Panc1 (cell line): ENCODE measurements at regions not wholly inside any gene's neighbourhood (a gene's known extent, or its start where the extent isn't known, plus 50 kb on each side); places are given as distances from the start of the nearest gene placed in this dataset.

ENCODE experiments used
- ATAC-seq: fragments of 200-7000 bp; cut with Tn5 transposase; 2 replicates; pipeline ENCODE4 v1.9.1; 2020; ENCODE audit warnings: mild to moderate bottlenecking, moderate library complexity
- BruUV-seq: library from RNA; stranded (reverse); fragments of 400-500 nt; replicated peaks from 2 replicates; lab custom pipeline; 2021; lab: Mats Ljungman, UMichigan
- CTCF ChIA-PET: fragments of 300-600 bp; sonication (Branson Sonifier 250); formaldehyde crosslinking; loops from one replicate; lab custom pipeline; 2022; ENCODE audit warnings: antibody characterized with exemption; lab: Charles Lee
- POLR2A ChIA-PET: fragments of 300-600 bp; sonication (Branson Sonifier 250); formaldehyde crosslinking; loops from one replicate; lab custom pipeline; 2022; ENCODE audit warnings: antibody characterized with exemption; lab: Charles Lee
- DNase-seq: peaks from one replicate; pipeline ENCODE4 v3.0.0-alpha.2; 2010; ENCODE audit warnings: low read depth, low spot score
- H3K27ac ChIP-seq: 2 replicates; pipeline ENCODE4 v1.5.1; 2011; ENCODE audit warnings: mild to moderate bottlenecking, low read length, inconsistent platforms
- H3K27me3 ChIP-seq: fragments of 200-500 bp; sonication (Bioruptor generic); 2 replicates; pipeline ENCODE4 v1.6.0; 2014; ENCODE audit warnings: low read length, inconsistent platforms; ENCODE audit not compliant: control insufficient read depth, insufficient read depth
- H3K36me3 ChIP-seq: fragments of 200-500 bp; sonication (Bioruptor generic); 2 replicates; pipeline ENCODE4 v1.5.1; 2014; ENCODE audit warnings: inconsistent platforms, mild to moderate bottlenecking, low read length, moderate library complexity; ENCODE audit not compliant: control insufficient read depth, insufficient read depth
- H3K4me1 ChIP-seq: 2 replicates; pipeline ENCODE4 v1.5.1; 2011; ENCODE audit warnings: inconsistent platforms, mild to moderate bottlenecking, low read length, moderate library complexity; ENCODE audit not compliant: control insufficient read depth, insufficient read depth
- H3K4me3 ChIP-seq, 2 experiments: 2 replicates each; pipeline ENCODE4 v1.5.1; 2011 to 2012; ENCODE audit warnings: low read depth in 2 of 2, low read length in 2 of 2, mild to moderate bottlenecking in 2 of 2, inconsistent platforms in 1 of 2, moderate library complexity in 1 of 2
- H3K9me3 ChIP-seq: fragments of 200-500 bp; sonication (Bioruptor generic); 2 replicates; pipeline ENCODE4 v1.5.1; 2014; ENCODE audit warnings: low read depth, mild to moderate bottlenecking, inconsistent platforms, low read length, moderate library complexity; ENCODE audit not compliant: control insufficient read depth, insufficient read depth
- POLR2AphosphoS5 ChIP-seq: IDR thresholded peaks from 2 replicates; pipeline ENCODE4 v1.6.1; 2012; ENCODE audit warnings: mild to moderate bottlenecking, low read depth, low read length, moderate library complexity
- SIN3A ChIP-seq: IDR thresholded peaks from 2 replicates; pipeline ENCODE4 v1.6.1; 2012; ENCODE audit warnings: low read depth, mild to moderate bottlenecking, low read length, moderate library complexity, borderline replicate concordance; ENCODE audit not compliant: insufficient read depth
- TCF7L2 ChIP-seq: IDR thresholded peaks from 2 replicates; pipeline ENCODE4 v1.6.1; 2011; ENCODE audit warnings: mild to moderate bottlenecking, low read depth, low read length, inconsistent platforms
- in situ Hi-C: cut with HindIII; loops from 2 replicates; pipeline ENCODE4 v1.10.0; 2016; ENCODE audit warnings: low sequenced_read_pairs, low pct_unique_long_range_greater_than_20kb
- intact Hi-C: fragments of 100-400 bp; cut with micrococcal nuclease; formaldehyde crosslinking; loops from one replicate; pipeline ENCODE4 v1.10.0; 2022; ENCODE audit not compliant: unreplicated experiment
- TF ChIP-seq, protein P1 (sequence below): fragments of 450-650 bp; IDR thresholded peaks from 2 replicates; pipeline ENCODE4 v1.5.1; 2017; ENCODE audit warnings: mild to moderate bottlenecking
- TF ChIP-seq, protein P2 (sequence below), 2 experiments: IDR thresholded peaks; 2 replicates each; pipeline ENCODE4 v1.6.1; 2011 to 2012; ENCODE audit warnings: low read depth in 2 of 2, control low read depth in 1 of 2, low read length in 1 of 2, mild to moderate bottlenecking in 1 of 2, moderate library complexity in 1 of 2; ENCODE audit not compliant: insufficient read depth in 1 of 2

DNA sequence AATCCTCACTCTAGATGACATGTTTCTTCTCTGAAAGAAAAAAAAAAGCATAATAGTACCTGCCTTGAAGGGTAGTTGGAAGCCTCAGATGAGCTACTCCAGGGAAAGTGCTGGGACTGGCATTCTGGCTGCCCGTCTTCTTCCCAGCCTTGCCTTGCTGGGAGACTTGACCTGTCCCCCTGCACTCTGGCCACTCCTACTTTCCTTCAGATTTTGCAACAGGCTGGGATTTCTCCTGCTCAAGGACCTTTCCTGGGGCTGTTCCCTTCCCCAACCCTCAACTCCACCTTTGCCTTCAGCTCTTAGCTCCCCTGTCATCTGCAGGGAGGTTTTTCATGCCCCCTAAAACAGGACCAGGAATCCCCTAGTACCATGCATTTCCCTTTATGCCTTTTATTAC lies 609.9 kb upstream of the CFAP20DC start:
- intact Hi-C loops, result no loop called here
- POLR2A ChIA-PET, result no interaction called here
- DNase-seq (no peak), ATAC-seq (no peak)
- H3K9me3 ChIP-seq, result no peaks in the 10 kb centered on the region
- CTCF ChIA-PET, result no interaction called here
- H3K4me1 ChIP-seq, result no peaks in the 10 kb centered on the region
- no peak overlapping the region for H3K27ac ChIP-seq
- H3K4me3 ChIP-seq, result no peak overlapping the region
- H3K27me3 ChIP-seq, result no peaks in the 10 kb centered on the region
- TF ChIP-seq, protein P1, sequence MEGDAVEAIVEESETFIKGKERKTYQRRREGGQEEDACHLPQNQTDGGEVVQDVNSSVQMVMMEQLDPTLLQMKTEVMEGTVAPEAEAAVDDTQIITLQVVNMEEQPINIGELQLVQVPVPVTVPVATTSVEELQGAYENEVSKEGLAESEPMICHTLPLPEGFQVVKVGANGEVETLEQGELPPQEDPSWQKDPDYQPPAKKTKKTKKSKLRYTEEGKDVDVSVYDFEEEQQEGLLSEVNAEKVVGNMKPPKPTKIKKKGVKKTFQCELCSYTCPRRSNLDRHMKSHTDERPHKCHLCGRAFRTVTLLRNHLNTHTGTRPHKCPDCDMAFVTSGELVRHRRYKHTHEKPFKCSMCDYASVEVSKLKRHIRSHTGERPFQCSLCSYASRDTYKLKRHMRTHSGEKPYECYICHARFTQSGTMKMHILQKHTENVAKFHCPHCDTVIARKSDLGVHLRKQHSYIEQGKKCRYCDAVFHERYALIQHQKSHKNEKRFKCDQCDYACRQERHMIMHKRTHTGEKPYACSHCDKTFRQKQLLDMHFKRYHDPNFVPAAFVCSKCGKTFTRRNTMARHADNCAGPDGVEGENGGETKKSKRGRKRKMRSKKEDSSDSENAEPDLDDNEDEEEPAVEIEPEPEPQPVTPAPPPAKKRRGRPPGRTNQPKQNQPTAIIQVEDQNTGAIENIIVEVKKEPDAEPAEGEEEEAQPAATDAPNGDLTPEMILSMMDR, result no peak
- TF ChIP-seq TCF7L2 (no peak), POLR2AphosphoS5 (no peak), SIN3A (no peak)
- TF ChIP-seq, protein P2, sequence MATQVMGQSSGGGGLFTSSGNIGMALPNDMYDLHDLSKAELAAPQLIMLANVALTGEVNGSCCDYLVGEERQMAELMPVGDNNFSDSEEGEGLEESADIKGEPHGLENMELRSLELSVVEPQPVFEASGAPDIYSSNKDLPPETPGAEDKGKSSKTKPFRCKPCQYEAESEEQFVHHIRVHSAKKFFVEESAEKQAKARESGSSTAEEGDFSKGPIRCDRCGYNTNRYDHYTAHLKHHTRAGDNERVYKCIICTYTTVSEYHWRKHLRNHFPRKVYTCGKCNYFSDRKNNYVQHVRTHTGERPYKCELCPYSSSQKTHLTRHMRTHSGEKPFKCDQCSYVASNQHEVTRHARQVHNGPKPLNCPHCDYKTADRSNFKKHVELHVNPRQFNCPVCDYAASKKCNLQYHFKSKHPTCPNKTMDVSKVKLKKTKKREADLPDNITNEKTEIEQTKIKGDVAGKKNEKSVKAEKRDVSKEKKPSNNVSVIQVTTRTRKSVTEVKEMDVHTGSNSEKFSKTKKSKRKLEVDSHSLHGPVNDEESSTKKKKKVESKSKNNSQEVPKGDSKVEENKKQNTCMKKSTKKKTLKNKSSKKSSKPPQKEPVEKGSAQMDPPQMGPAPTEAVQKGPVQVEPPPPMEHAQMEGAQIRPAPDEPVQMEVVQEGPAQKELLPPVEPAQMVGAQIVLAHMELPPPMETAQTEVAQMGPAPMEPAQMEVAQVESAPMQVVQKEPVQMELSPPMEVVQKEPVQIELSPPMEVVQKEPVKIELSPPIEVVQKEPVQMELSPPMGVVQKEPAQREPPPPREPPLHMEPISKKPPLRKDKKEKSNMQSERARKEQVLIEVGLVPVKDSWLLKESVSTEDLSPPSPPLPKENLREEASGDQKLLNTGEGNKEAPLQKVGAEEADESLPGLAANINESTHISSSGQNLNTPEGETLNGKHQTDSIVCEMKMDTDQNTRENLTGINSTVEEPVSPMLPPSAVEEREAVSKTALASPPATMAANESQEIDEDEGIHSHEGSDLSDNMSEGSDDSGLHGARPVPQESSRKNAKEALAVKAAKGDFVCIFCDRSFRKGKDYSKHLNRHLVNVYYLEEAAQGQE (IDR thresholded peaks at IDR 0.05; ENCODE audit: insufficient read depth in 1 of 2, low read depth in 2 of 2, low read length in 1 of 2), result no peak
- H3K36me3 ChIP-seq, result no peaks in the 10 kb centered on the region
- no TSS peak for BruUV-seq
- in situ Hi-C loops, result no loop called here

DNA sequence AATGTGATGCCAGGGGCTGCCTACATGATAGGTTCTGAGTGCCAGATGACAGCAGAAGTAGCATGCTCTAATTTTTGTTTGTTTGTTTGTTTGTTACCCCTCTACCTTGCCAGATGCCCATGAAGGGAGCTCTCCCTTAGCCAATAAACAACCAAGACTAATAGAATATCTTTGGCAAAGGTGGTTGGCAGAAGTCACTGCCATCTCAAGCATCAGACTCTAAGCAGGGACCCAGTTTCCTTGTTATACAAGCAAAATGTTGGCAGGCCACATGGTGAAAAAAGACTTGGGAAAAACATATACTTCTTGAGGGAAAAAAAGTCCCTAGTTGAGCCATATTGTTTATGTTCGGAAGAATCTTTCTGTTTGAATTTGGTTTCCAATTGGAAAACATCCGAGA lies 609.0 kb upstream of the CFAP20DC start:
- ChIA-PET POLR2A (no interaction called here), CTCF (no interaction called here)
- DNase-seq (no peak), ATAC-seq (no peak)
- Histone ChIP-seq H3K9me3 (no peaks in the 10 kb centered on the region), H3K27me3 (no peaks in the 10 kb centered on the region), H3K4me3 (no peak overlapping the region), H3K4me1 (no peaks in the 10 kb centered on the region), H3K27ac (no peak overlapping the region), H3K36me3 (no peaks in the 10 kb centered on the region)
- intact Hi-C loops, result no loop called here
- TF ChIP-seq SIN3A (no peak), TCF7L2 (no peak), POLR2AphosphoS5 (no peak)
- TF ChIP-seq, protein P1, result no peak
- TF ChIP-seq, protein P2 (IDR thresholded peaks at IDR 0.05; ENCODE audit: insufficient read depth in 1 of 2, low read depth in 2 of 2, low read length in 1 of 2), result no peak
- BruUV-seq, result no TSS peak
- in situ Hi-C loops, result no loop called here
